Mesenchymal stem cell (in vitro differentiated cells and primary cell): ENCODE measurements at regions not wholly inside any gene's neighbourhood (a gene's known extent, or its start where the extent isn't known, plus 50 kb on each side); places are given as distances from the start of the nearest gene placed in this dataset.

Experiments used
- DNase-seq: peaks from one replicate; pipeline ENCODE4 v3.0.0-alpha.2; 2013
- H2AFZ ChIP-seq: one replicate; pipeline ENCODE4 v1.6.1; 2013; ENCODE audit warnings: low read depth, mild to moderate bottlenecking, control low read depth, inconsistent platforms, low read length, moderate library complexity
- H2AK5ac ChIP-seq: 2 replicates; pipeline ENCODE4 v1.6.1; 2013; ENCODE audit warnings: low read length, moderate library complexity, mild to moderate bottlenecking, inconsistent platforms; ENCODE audit not compliant: severe bottlenecking
- H2BK120ac ChIP-seq: one replicate; pipeline ENCODE4 v1.6.1; 2013; ENCODE audit warnings: low read depth, mild to moderate bottlenecking, inconsistent platforms, low read length, moderate library complexity
- H2BK12ac ChIP-seq, 2 experiments: one replicate each; pipeline ENCODE4 v1.6.1; 2013; ENCODE audit warnings: inconsistent platforms in 2 of 2, low read length in 2 of 2, mild to moderate bottlenecking in 2 of 2, moderate library complexity in 2 of 2, control low read depth in 1 of 2
- H2BK15ac ChIP-seq: one replicate; pipeline ENCODE4 v1.6.1; 2013; ENCODE audit warnings: mild to moderate bottlenecking, low read depth, inconsistent platforms; ENCODE audit not compliant: poor library complexity, severe bottlenecking
- H2BK5ac ChIP-seq: 2 replicates; pipeline ENCODE4 v1.6.1; 2013; ENCODE audit warnings: low read depth, mild to moderate bottlenecking, low read length, control low read depth, inconsistent platforms; ENCODE audit not compliant: poor library complexity, severe bottlenecking
- H3K14ac ChIP-seq, 2 experiments: one replicate each; pipeline ENCODE4 v1.6.1; 2013; ENCODE audit warnings: inconsistent platforms in 2 of 2, low read length in 2 of 2, control low read depth in 1 of 2, mild to moderate bottlenecking in 1 of 2, moderate library complexity in 1 of 2
- H3K18ac ChIP-seq, 2 experiments: one replicate each; pipeline ENCODE4 v1.6.1; 2013; ENCODE audit warnings: inconsistent platforms in 2 of 2, low read length in 2 of 2, control low read depth in 1 of 2, low read depth in 1 of 2, mild to moderate bottlenecking in 1 of 2
- H3K23ac ChIP-seq, 2 experiments: one replicate each; pipeline ENCODE4 v1.6.1; 2013; ENCODE audit warnings: inconsistent platforms in 2 of 2, low read length in 2 of 2, mild to moderate bottlenecking in 2 of 2, moderate library complexity in 2 of 2, control low read depth in 1 of 2
- H3K27ac ChIP-seq: 2 replicates; pipeline ENCODE4 v1.5.1; 2013; ENCODE audit warnings: mild to moderate bottlenecking, moderate library complexity, low read length, control low read depth, inconsistent platforms; ENCODE audit not compliant: poor library complexity, severe bottlenecking
- H3K27me3 ChIP-seq, 2 experiments: 2 replicates each; pipeline versions ENCODE4 v1.6.1 to v1.7.0; 2013; ENCODE audit warnings: low read length in 2 of 2, mild to moderate bottlenecking in 2 of 2, moderate library complexity in 2 of 2, control low read depth in 1 of 2, inconsistent platforms in 1 of 2; ENCODE audit not compliant: control insufficient read depth in 1 of 2, insufficient read depth in 1 of 2
- H3K36me3 ChIP-seq, 2 experiments: 2 replicates each; pipeline versions ENCODE4 v1.6.1 to v1.7.0; 2013; ENCODE audit warnings: low read length in 2 of 2, control low read depth in 1 of 2, inconsistent platforms in 1 of 2, low read depth in 1 of 2, mild to moderate bottlenecking in 1 of 2; ENCODE audit not compliant: insufficient read depth in 2 of 2, control insufficient read depth in 1 of 2
- H3K4ac ChIP-seq, 2 experiments: one replicate each; pipeline ENCODE4 v1.6.1; 2013; ENCODE audit warnings: inconsistent platforms in 2 of 2, low read length in 2 of 2, mild to moderate bottlenecking in 2 of 2, moderate library complexity in 2 of 2, control low read depth in 1 of 2, low read depth in 1 of 2
- H3K4me1 ChIP-seq: 2 replicates; pipeline ENCODE4 v1.6.1; 2013; ENCODE audit warnings: low read depth, low read length, control low read depth; ENCODE audit not compliant: control insufficient read depth, insufficient read depth
- H3K4me2 ChIP-seq: 2 replicates; pipeline ENCODE4 v1.6.1; 2013; ENCODE audit warnings: low read length, mild to moderate bottlenecking, inconsistent platforms; ENCODE audit not compliant: poor library complexity, severe bottlenecking
- H3K4me3 ChIP-seq, 2 experiments: 2 replicates each; pipeline versions ENCODE4 v1.5.1 to v1.7.0; 2013; ENCODE audit warnings: low read length in 2 of 2, mild to moderate bottlenecking in 2 of 2, control low read depth in 1 of 2, low read depth in 1 of 2; ENCODE audit not compliant: insufficient read depth in 1 of 2
- H3K79me1 ChIP-seq: replicated peaks from 2 replicates; pipeline ENCODE4 v1.6.1; 2013; ENCODE audit warnings: mild to moderate bottlenecking, control low read depth, low read length, inconsistent platforms; ENCODE audit not compliant: poor library complexity, severe bottlenecking
- H3K9ac ChIP-seq: 2 replicates; pipeline ENCODE4 v1.7.0; 2013; ENCODE audit warnings: mild to moderate bottlenecking, low read length, moderate library complexity
- H3K9me3 ChIP-seq: 2 replicates; pipeline ENCODE4 v1.7.0; 2013; ENCODE audit warnings: mild to moderate bottlenecking, low read length; ENCODE audit not compliant: control insufficient read depth
- H4K8ac ChIP-seq: one replicate; pipeline ENCODE4 v1.6.1; 2013; ENCODE audit warnings: inconsistent platforms, mild to moderate bottlenecking, low read length, moderate library complexity
- H4K91ac ChIP-seq: one replicate; pipeline ENCODE4 v1.6.1; 2013; ENCODE audit warnings: mild to moderate bottlenecking, low read length, inconsistent platforms
- WGBS: methylation state at CpG from one replicate; pipeline ENCODE4 v1.1.7; 2013; ENCODE audit warnings: mixed read lengths; 5-methylcytosine and 5-hydroxymethylcytosine counted together

DNA sequence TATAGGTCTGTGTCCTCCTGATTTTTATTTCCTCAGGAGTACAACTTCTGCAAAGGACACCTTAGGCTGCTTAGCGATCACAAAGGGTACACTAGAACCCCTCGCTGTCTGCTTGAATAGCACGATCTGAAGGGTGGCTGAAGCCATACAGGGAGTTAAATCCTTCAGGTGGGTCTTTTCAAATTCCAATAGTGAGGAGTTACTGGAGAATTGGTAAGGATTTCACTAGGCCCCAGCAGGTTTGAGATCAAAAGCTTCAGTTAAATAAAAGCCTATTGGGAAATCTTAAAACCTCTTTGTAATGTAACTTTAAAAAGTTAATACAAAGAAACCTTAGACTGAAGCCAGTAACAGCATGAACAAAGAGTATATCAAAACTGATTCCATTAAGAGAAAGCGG, 613.1 kb downstream of the ZEB2 start:
- Histone ChIP-seq H3K4me3 (no peak overlapping the region), H3K14ac (no peak overlapping the region), H4K91ac (no peak overlapping the region), H2BK120ac (no peak overlapping the region), H2AFZ (no peak overlapping the region), H3K27ac (no peak overlapping the region), H3K18ac (no peak overlapping the region), H2BK15ac (no peak overlapping the region), H3K27me3 (no peaks in the 10 kb centered on the region), H4K8ac (no peak overlapping the region), H3K4ac (no peak overlapping the region), H3K79me1 (no peaks in the 10 kb centered on the region), H3K9ac (no peak overlapping the region), H2AK5ac (no peak overlapping the region), H2BK5ac (no peak overlapping the region), H3K23ac (no peak overlapping the region), H3K36me3 (no peaks in the 10 kb centered on the region), H3K4me1 (no peaks in the 10 kb centered on the region), H3K4me2 (no peak overlapping the region), H3K9me3 (no peaks in the 10 kb centered on the region), H2BK12ac (no peak overlapping the region)
- 69% methylated on average over 4 of the region's 4 CpGs for whole genome bisulfite sequencing
- DNase-seq = no peak

DNA sequence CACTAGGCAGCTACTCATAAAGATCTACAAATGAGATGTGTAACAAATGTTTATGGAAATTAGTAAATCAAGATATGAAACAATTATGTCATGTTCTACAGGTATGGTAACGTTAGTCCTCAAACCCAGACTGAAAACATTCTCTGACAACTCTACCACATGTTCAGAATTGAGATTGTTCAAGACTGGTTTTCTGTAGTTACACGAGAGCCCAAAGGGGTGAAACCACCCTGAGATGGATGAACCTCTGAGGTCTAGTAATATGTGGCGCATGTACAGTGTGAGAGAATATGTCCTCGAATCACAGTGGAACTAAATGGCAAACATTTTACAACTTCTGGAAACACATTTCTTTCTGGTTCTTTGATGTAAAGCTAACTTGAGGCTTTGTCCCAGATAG, 614.3 kb downstream of the ZEB2 start:
- DNase-seq = no peak
- H3K27ac ChIP-seq = no peak overlapping the region
- no peaks in the 10 kb centered on the region for H3K36me3 ChIP-seq
- no peak overlapping the region for H4K8ac ChIP-seq
- H3K4ac ChIP-seq = no peak overlapping the region
- H4K91ac ChIP-seq = no peak overlapping the region
- H2AFZ ChIP-seq = no peak overlapping the region
- 100% methylated on average over 2 of the region's 4 CpGs for WGBS
- no peak overlapping the region for H3K4me3 ChIP-seq
- H3K4me2 ChIP-seq = no peak overlapping the region
- H3K14ac ChIP-seq = no peak overlapping the region
- no peaks in the 10 kb centered on the region for H3K9me3 ChIP-seq
- no peak overlapping the region for H2AK5ac ChIP-seq
- H3K18ac ChIP-seq = no peak overlapping the region
- no peaks in the 10 kb centered on the region for H3K79me1 ChIP-seq
- no peak overlapping the region for H2BK120ac ChIP-seq
- H3K4me1 ChIP-seq = peaks cover 2% of the 10 kb centered on the region
- H3K23ac ChIP-seq = no peak overlapping the region
- no peaks in the 10 kb centered on the region for H3K27me3 ChIP-seq
- H2BK12ac ChIP-seq = no peak overlapping the region
- no peak overlapping the region for H3K9ac ChIP-seq
- H2BK15ac ChIP-seq = no peak overlapping the region
- H2BK5ac ChIP-seq = no peak overlapping the region

DNA sequence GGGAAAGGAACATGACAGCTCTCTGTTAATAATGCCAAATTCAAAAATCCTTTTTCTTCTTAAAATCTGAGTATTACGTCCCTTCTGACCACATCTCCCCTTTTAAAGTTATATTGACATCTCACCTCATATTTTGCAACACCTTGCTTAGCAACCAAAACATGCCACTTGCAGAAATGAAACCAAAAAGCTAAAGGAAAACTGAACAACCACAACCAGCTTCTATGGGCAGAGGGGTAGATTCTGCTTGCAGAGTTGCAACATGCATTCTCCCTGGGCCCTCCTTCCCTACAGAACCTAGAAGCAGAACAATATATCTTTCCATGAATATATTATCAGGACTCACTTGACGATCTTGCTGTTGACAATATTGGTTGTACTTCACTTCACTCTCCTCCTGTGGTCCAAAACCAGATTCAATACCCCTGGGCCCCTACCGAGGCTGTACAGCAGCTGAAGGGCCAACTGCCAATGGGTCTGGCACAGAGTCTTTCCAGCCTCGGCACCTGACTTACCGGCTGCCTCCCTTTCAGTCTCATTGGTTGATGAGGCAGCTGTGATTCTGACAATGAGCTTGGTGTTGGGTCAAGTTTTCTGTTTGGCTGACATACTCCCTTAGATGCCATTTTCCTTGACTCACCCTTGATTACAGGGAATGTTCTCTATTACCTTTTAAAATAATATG, 616.6 kb downstream of the ZEB2 start:
- H3K14ac ChIP-seq = no peak overlapping the region
- H3K36me3 ChIP-seq = no peaks in the 10 kb centered on the region
- H3K27ac ChIP-seq = no peak overlapping the region
- H2AK5ac ChIP-seq = no peak overlapping the region
- DNase-seq = peak; percentile 9
- no peaks in the 10 kb centered on the region for H3K27me3 ChIP-seq
- no peak overlapping the region for H2BK15ac ChIP-seq
- H4K91ac ChIP-seq = no peak overlapping the region
- no peaks in the 10 kb centered on the region for H3K79me1 ChIP-seq
- no peak overlapping the region for H2BK5ac ChIP-seq
- H2AFZ ChIP-seq = no peak overlapping the region
- WGBS = 96% methylated on average over 5 of the region's 5 CpGs
- no peak overlapping the region for H4K8ac ChIP-seq
- no peak overlapping the region for H3K4ac ChIP-seq
- H3K9ac ChIP-seq = no peak overlapping the region
- H3K23ac ChIP-seq = no peak overlapping the region
- no peak overlapping the region for H2BK120ac ChIP-seq
- H3K4me1 ChIP-seq = peaks cover 2% of the 10 kb centered on the region
- H3K4me2 ChIP-seq = no peak overlapping the region
- no peak overlapping the region for H3K18ac ChIP-seq
- H3K9me3 ChIP-seq = no peaks in the 10 kb centered on the region
- no peak overlapping the region for H2BK12ac ChIP-seq
- H3K4me3 ChIP-seq = no peak overlapping the region

DNA sequence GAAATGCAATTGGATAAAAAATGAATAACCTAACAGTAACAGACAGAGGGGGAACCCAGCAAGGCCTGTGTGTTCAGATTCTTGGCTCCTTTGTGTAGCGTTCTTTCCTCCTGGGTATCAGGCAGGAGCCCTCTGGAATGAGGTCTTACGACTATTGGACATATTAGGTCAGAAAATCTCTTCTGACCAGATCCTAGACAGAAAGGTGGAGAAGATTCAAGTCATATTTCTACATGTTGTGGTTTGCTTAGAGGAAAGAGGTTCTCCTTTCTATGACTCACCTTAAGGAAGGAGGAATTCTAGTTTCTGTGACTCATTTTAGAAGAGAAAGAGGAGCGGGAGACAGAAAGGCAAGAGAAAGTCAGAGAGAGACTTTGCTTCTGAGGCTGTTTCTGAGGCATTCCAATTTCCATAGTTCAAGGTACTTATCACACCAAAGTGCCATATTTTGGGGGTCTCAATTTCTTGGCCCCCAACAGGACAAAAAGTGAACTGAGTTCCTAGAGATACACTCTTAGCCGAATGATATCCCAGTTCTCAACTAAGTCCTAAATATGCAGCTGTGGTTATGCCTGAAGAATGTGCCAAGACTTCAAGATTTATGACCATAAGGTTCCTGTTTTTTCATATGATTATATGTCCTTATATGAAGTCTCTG, 618.6 kb downstream of the ZEB2 start:
- peaks cover 2% of the 10 kb centered on the region for H3K4me1 ChIP-seq
- no peak overlapping the region for H3K4ac ChIP-seq
- H2BK5ac ChIP-seq = peak overlapping the region; percentile 19
- no peak overlapping the region for H2AFZ ChIP-seq
- peak overlapping the region in 1 of 2 experiments; percentile 12 for H3K18ac ChIP-seq
- no peaks in the 10 kb centered on the region for H3K27me3 ChIP-seq
- H3K79me1 ChIP-seq = no peaks in the 10 kb centered on the region
- H3K14ac ChIP-seq = no peak overlapping the region
- H3K4me2 ChIP-seq = peak overlapping the region; percentile 20
- H3K27ac ChIP-seq = peak overlapping the region; percentile 95
- no peak overlapping the region for H2BK120ac ChIP-seq
- no peak overlapping the region for H4K91ac ChIP-seq
- WGBS = 33% methylated on average over 2 of the region's 4 CpGs
- no peak overlapping the region for H2AK5ac ChIP-seq
- no peak overlapping the region for H4K8ac ChIP-seq
- H3K23ac ChIP-seq = no peak overlapping the region
- H2BK12ac ChIP-seq = no peak overlapping the region
- no peak overlapping the region for H2BK15ac ChIP-seq
- peak overlapping the region; percentile 13 for H3K9ac ChIP-seq
- DNase-seq = peak; percentile 82
- no peaks in the 10 kb centered on the region for H3K36me3 ChIP-seq
- no peaks in the 10 kb centered on the region for H3K9me3 ChIP-seq
- H3K4me3 ChIP-seq = no peak overlapping the region
